ENCODE measurements at regions not wholly inside any gene's neighbourhood (a gene's known extent, or its start where the extent isn't known, plus 50 kb on each side); places are given as distances from the start of the nearest gene placed in this dataset.
A peak's percentile ranks its signal among the peaks of the same experiment; 100 is the strongest.

DNA sequence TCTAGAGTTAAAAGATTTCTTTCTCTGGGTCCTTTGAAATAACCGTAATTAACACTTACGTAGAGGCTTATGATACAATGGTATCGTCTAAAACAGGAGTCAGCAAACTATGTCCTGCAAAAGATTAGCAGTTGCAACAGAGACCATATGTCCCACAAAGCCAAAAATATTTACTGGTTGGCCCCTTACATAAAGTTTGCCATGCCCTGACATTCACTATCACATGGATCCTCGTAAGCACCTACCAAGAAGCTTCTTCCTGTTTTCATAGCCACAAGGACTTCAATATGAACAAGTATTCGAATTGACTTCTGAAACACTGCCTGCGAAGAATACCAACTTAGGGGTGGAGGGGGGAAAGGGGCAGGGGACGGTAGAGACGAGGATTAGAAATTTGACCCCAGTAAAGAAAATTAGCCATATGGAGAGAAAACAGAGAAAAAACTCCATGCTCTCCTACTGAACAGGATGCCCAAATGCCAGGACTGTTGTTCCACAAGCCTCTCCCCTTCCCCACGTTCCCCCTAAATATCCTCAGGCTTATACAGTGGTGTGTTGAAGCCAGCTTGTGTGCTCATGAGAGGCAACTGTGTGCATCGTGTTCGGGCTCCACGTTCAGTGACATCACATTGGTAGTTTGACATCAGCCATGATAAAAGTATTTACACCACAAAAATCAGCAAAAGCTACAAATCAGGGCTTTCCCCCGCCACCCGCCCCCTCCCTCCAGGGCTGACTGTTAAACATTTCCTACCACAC lies 144.1 kb upstream of the HES1 start:
- Histone ChIP-seq H3K9ac (no peak overlapping the region), H3K36me3 (no peaks in the 10 kb centered on the region), H3K4me3 (no peak overlapping the region), H3K4me2 (0 out of 22 replicates have a peak overlapping the region, but pooled peaks of 1 of the 11 experiments have one; percentile 21), H3K4me1 (peaks cover 7 to 26% (median 19%) of the 10 kb centered on the region in 10 experiments), H3K27me3 (peaks cover 0 to 9% (median 0%) of the 10 kb centered on the region in 11 experiments; a peak in 6 of 22 replicates), H4K20me1 (no peaks in the 10 kb centered on the region), H3K27ac (no peak overlapping the region), H3K9me3 (replicated peaks in 1 of 11) (peaks cover 0 to 13% (median 7%) of the 10 kb centered on the region in 11 experiments; a peak in 9 of 22 replicates)
- TF ChIP-seq Cebpa-rat (IDR thresholded peaks at IDR 0.05) = no peak

- H3K4me1 ChIP-seq = peaks cover 10 to 26% (median 21%) of the 10 kb centered on the region in 10 experiments
Measured at GRCh38 chr3:193992425-193993037, 143.4 kb upstream of the HES1 start.

GRCh38 chr3:193996221-193996620 lies 139.7 kb upstream of the HES1 start:
- peak overlapping the region in 9 of 11 experiments; percentile 68 to 94 (median 84); a peak in 18 of 22 replicates for H3K4me2 ChIP-seq
- H3K4me1 ChIP-seq = peaks cover 26 to 45% (median 42%) of the 10 kb centered on the region in 10 experiments
- H3K36me3 ChIP-seq = no peaks in the 10 kb centered on the region

More at GRCh38 chr3:193992425-193993037, 143.4 kb upstream of the HES1 start:
- H3K27me3 ChIP-seq = peaks cover 0 to 16% (median 0%) of the 10 kb centered on the region in 11 experiments; a peak in 6 of 22 replicates
- no peaks in the 10 kb centered on the region for H4K20me1 ChIP-seq
- no peak for TF ChIP-seq Cebpa-rat (IDR thresholded peaks at IDR 0.05)
- H3K27ac ChIP-seq = no peak overlapping the region
- peaks cover 0 to 13% (median 7%) of the 10 kb centered on the region in 11 experiments; a peak in 9 of 22 replicates for H3K9me3 ChIP-seq (replicated peaks in 1 of 11)
- H3K9ac ChIP-seq = no peak overlapping the region
- no peak overlapping the region for H3K4me3 ChIP-seq
- H3K36me3 ChIP-seq = no peaks in the 10 kb centered on the region
- H3K4me2 ChIP-seq = no peak overlapping the region

DNA sequence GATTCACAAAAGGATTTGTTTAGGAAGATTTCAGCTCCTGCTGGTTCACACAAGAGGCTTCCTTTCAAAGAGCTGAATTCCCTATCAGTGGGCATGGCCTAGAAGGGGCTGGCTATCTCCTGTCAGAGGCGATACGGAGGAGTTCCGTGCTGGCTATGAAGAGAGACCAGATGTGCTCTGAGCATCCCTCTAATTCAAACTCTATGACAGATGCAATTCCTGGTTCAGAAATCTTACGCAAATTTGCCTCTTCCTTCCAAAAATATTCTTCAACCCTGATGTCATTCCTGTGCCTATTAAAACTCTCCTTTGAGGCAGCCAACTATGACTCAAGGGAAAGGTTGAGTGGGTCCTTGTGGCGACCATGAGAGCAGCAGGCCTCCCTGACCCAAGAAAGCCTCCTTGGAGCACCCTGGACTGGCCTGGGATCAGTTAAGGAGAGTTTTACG lies 139.3 kb upstream of the HES1 start:
- no peaks in the 10 kb centered on the region for H3K9me3 ChIP-seq (replicated peaks in 1 of 11)
- no peaks in the 10 kb centered on the region for H3K36me3 ChIP-seq
- H3K4me2 ChIP-seq = peak overlapping the region in 10 of 11 experiments; percentile 62 to 94 (median 84); a peak in 20 of 22 replicates
- H3K4me3 ChIP-seq = no peak overlapping the region
- H4K20me1 ChIP-seq = no peaks in the 10 kb centered on the region
- no peak overlapping the region for H3K9ac ChIP-seq
- H3K27me3 ChIP-seq = peaks cover 0 to 22% (median 0%) of the 10 kb centered on the region in 11 experiments; a peak in 6 of 22 replicates
- no peak overlapping the region for H3K27ac ChIP-seq
- H3K4me1 ChIP-seq = peaks cover 26 to 48% (median 43%) of the 10 kb centered on the region in 10 experiments
- TF ChIP-seq Cebpa-rat (IDR thresholded peaks at IDR 0.05) = no peak

More at GRCh38 chr3:193996221-193996620, 139.7 kb upstream of the HES1 start:
- no peak for TF ChIP-seq Cebpa-rat (IDR thresholded peaks at IDR 0.05)
- Histone ChIP-seq H4K20me1 (no peaks in the 10 kb centered on the region), H3K9ac (no peak overlapping the region), H3K4me3 (no peak overlapping the region), H3K27me3 (peaks cover 0 to 18% (median 0%) of the 10 kb centered on the region in 11 experiments; a peak in 6 of 22 replicates), H3K9me3 (replicated peaks in 1 of 11) (0 out of 22 replicates have a peak, but pooled peaks cover 0 to under 1% (median 0%) of the 10 kb centered on the region in 11 experiments), H3K27ac (no peak overlapping the region)

DNA sequence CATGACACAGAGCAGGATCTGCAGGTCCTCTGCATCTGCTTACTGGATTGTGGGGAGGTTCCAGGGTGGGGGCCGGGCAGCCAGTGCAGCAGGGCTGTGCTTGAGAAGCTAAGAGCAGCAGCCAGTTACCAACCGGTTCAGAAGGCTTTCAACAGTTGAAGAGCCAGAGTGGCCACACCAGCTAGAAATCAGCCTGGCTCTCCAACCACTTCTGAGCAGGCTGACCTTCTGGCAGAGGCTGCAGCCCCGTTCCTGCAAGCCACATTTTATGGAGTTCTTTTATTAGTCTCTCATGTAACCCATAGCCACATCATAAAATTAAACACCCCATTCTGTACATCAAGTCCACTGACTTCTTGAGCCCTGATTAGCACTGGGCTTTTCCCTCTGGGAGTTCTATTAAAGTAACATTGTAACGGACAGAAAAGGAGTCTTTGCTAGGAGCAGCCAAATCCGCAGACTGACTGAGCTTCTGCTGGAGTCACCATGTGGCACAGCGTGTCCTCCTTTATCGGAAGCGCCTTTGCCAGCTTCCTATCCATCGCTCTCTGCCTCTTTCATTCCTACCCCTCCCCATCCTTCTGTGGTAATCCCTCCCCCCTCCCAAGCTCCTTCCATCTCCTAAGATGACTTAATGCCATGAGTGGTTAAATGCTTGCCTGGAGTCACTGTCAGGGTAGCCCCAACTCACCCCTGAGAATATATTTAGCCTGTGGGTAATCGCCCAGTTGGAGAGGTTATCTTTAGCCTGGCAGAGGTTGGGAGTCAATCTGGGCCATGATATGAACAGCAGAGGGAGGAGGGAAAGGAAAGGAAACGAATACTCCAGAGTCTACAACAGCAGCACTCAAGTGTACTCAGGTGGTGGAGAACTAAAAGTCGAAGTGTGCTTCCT lies 138.5 kb upstream of the HES1 start:
- peaks cover 35 to 56% (median 51%) of the 10 kb centered on the region in 10 experiments for H3K4me1 ChIP-seq
- peak overlapping the region in 6 of 11 experiments; percentile 12 to 32 (median 24); a peak in 6 of 22 replicates for H3K27ac ChIP-seq
- H4K20me1 ChIP-seq = no peaks in the 10 kb centered on the region
- H3K9me3 ChIP-seq (replicated peaks in 1 of 11) = no peaks in the 10 kb centered on the region
- no peak for TF ChIP-seq Cebpa-rat (IDR thresholded peaks at IDR 0.05)
- H3K9ac ChIP-seq = peak overlapping the region in 4 of 11 experiments; percentile 5 to 46 (median 23); a peak in 3 of 22 replicates
- peak overlapping the region; percentile 62 to 94 (median 84) for H3K4me2 ChIP-seq
- peak overlapping the region in 2 of 10 experiments; percentile 4; a peak in 1 of 20 replicates for H3K4me3 ChIP-seq
- peaks cover 0 to 27% (median 0%) of the 10 kb centered on the region in 11 experiments; a peak in 6 of 22 replicates for H3K27me3 ChIP-seq
- no peaks in the 10 kb centered on the region for H3K36me3 ChIP-seq

DNA sequence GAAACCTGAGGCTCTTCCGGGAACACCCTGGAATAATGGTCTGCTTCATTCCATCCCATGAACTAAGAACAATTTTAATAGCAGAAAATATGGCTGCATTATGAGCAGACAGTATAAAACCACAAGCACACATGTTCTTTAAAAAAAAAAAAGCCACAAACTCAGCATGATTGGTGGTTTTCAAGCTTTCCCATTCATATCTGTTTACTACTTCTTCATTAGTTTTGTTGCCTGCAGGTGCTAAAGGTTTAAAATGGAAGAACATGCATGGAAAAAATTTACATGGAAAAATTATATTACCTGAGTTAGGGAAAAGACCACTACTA lies 137.9 kb upstream of the HES1 start:
- no peaks in the 10 kb centered on the region for H4K20me1 ChIP-seq
- H3K27me3 ChIP-seq = peaks cover 0 to 27% (median 0%) of the 10 kb centered on the region in 11 experiments; a peak in 6 of 22 replicates
- no peak overlapping the region; a peak in 1 of 22 replicates for H3K9ac ChIP-seq
- no peaks in the 10 kb centered on the region for H3K36me3 ChIP-seq
- H3K27ac ChIP-seq = peak overlapping the region in 6 of 11 experiments; percentile 12 to 35 (median 24); a peak in 6 of 22 replicates
- no peaks in the 10 kb centered on the region for H3K9me3 ChIP-seq (replicated peaks in 1 of 11)
- 0 out of 20 replicates have a peak overlapping the region, but pooled peaks of 1 of the 10 experiments have one; percentile 4 for H3K4me3 ChIP-seq
- H3K4me1 ChIP-seq = peaks cover 41 to 62% (median 57%) of the 10 kb centered on the region in 10 experiments
- no peak for TF ChIP-seq Cebpa-rat (IDR thresholded peaks at IDR 0.05)
- peak overlapping the region; percentile 62 to 94 (median 84); a peak in 21 of 22 replicates for H3K4me2 ChIP-seq

DNA sequence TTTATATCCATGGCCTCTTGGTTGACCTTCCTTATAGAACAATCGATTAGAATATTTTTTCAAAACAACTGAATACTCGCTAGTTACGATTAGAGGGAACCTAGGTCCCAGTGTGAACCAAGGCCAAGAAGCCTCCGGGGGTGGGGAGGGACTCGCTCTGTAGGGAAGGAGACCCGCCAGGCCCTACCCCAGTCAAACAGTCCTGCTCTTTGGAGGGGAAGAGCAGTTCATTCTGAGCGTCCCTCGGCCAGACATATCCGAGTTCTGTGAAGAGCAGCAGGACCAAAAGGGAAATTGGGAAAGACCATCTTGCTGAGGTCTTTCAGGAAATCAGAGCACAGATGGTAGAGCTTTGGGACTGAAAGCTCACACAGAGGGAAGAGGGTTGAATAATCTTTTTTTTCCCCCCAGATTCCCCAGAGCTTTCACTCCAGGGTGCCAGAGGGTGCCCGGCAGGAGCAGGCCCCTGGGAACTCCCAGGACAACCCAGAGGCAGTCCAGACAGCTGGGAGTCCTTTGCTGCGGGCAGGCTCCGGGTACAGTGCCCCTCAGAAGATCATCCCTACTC lies 137.2 kb upstream of the HES1 start:
- peak overlapping the region in 5 of 11 experiments; percentile 4 to 39 (median 21); a peak in 5 of 22 replicates for H3K27ac ChIP-seq
- peak overlapping the region; percentile 62 to 94 (median 84) for H3K4me2 ChIP-seq
- H3K4me3 ChIP-seq = no peak overlapping the region
- H3K27me3 ChIP-seq = peaks cover 0 to 27% (median 0%) of the 10 kb centered on the region in 11 experiments; a peak in 6 of 22 replicates
- TF ChIP-seq Cebpa-rat (IDR thresholded peaks at IDR 0.05) = no peak
- no peaks in the 10 kb centered on the region for H3K36me3 ChIP-seq
- H3K4me1 ChIP-seq = peaks cover 47 to 67% (median 61%) of the 10 kb centered on the region in 10 experiments
- H3K9me3 ChIP-seq (replicated peaks in 1 of 11) = no peaks in the 10 kb centered on the region
- no peaks in the 10 kb centered on the region for H4K20me1 ChIP-seq
- no peak overlapping the region for H3K9ac ChIP-seq

GRCh38 chr3:194000100-194000499 lies 135.8 kb upstream of the HES1 start:
- no peaks in the 10 kb centered on the region for H3K9me3 ChIP-seq (replicated peaks in 1 of 11)
- H3K4me2 ChIP-seq = peak overlapping the region in 9 of 11 experiments; percentile 9 to 94 (median 84); a peak in 13 of 22 replicates
- no peaks in the 10 kb centered on the region for H3K36me3 ChIP-seq
- peaks cover 0 to 27% (median 0%) of the 10 kb centered on the region in 11 experiments; a peak in 6 of 22 replicates for H3K27me3 ChIP-seq
- H3K4me3 ChIP-seq = no peak overlapping the region
- H4K20me1 ChIP-seq = no peaks in the 10 kb centered on the region
- H3K9ac ChIP-seq = no peak overlapping the region
- no peak overlapping the region for H3K27ac ChIP-seq
- peak in 1 of 11 experiments; percentile 22; a peak in 1 of 22 replicates for TF ChIP-seq Cebpa-rat (IDR thresholded peaks at IDR 0.05)
- H3K4me1 ChIP-seq = peaks cover 61 to 81% (median 75%) of the 10 kb centered on the region in 10 experiments

Data from BLaER1 treated with 17β-estradiol and CSF1 and Interleukin-3, amounts not matched to agents 10 nM and 100 nM (cell line).